OCI-LY7 (cell line): ENCODE measurements at regions not wholly inside any gene's neighbourhood (a gene's known extent, or its start where the extent isn't known, plus 50 kb on each side); places are given as distances from the start of the nearest gene placed in this dataset.

Experiments used
- BruUV-seq: library from RNA; stranded (reverse); fragments of 400-500 nt; replicated peaks from 2 replicates; lab custom pipeline; 2021; lab: Mats Ljungman, UMichigan
- CTCF ChIA-PET: fragments of 300-600 bp; sonication (Branson Sonifier 250); formaldehyde crosslinking; loops from one replicate; lab custom pipeline; 2022; ENCODE audit warnings: antibody characterized with exemption; ENCODE audit not compliant: unreplicated experiment; lab: Charles Lee
- POLR2A ChIA-PET: fragments of 300-600 bp; sonication (Branson Sonifier 250); formaldehyde crosslinking; loops from one replicate; lab custom pipeline; 2022; ENCODE audit warnings: antibody characterized with exemption; lab: Charles Lee
- DNase-seq: peaks from one replicate; pipeline ENCODE4 v3.0.0-alpha.2; 2015; ENCODE audit warnings: low spot score
- H2AFZ ChIP-seq: fragments of 200-600 bp; sonication (generic), shearing (Covaris generic); 2 replicates; pipeline ENCODE4 v1.6.1; 2014; ENCODE audit warnings: mild to moderate bottlenecking, antibody characterized with exemption, low read length, moderate library complexity
- H3K27ac ChIP-seq: fragments of 200-600 bp; sonication (generic); 2 replicates; pipeline ENCODE4 v1.5.1; 2014; ENCODE audit warnings: mixed run types, low read depth, mild to moderate bottlenecking, moderate library complexity, low read length, inconsistent platforms; ENCODE audit not compliant: poor library complexity, severe bottlenecking
- H3K36me3 ChIP-seq: fragments of 200-600 bp; sonication (generic); 2 replicates; pipeline ENCODE4 v1.6.1; 2014; ENCODE audit warnings: mild to moderate bottlenecking, antibody characterized with exemption, low read length, moderate library complexity, mixed read lengths; ENCODE audit not compliant: insufficient read depth
- H3K4me1 ChIP-seq: fragments of 200-600 bp; sonication (generic); 2 replicates; pipeline ENCODE4 v1.5.1; 2014; ENCODE audit warnings: mild to moderate bottlenecking, low read length; ENCODE audit not compliant: insufficient read depth, poor library complexity, severe bottlenecking
- H3K4me2 ChIP-seq: fragments of 200-600 bp; sonication (generic); 2 replicates; pipeline ENCODE4 v1.6.1; 2014; ENCODE audit warnings: mild to moderate bottlenecking, low read length
- H3K4me3 ChIP-seq: fragments of 200-600 bp; sonication (generic); 2 replicates; pipeline ENCODE4 v1.5.1; 2014; ENCODE audit warnings: mild to moderate bottlenecking, low read depth, low read length; ENCODE audit not compliant: poor library complexity, severe bottlenecking
- H3K79me2 ChIP-seq: fragments of 200-600 bp; sonication (generic); 2 replicates; pipeline ENCODE4 v1.6.1; 2016; ENCODE audit warnings: low read depth, mild to moderate bottlenecking, low read length, moderate library complexity, mixed read lengths; ENCODE audit not compliant: insufficient read depth
- H3K9me2 ChIP-seq: fragments of 200-600 bp; sonication (generic); 2 replicates; pipeline ENCODE4 v1.6.1; 2016; ENCODE audit warnings: mild to moderate bottlenecking, low read length, mixed read lengths; ENCODE audit not compliant: insufficient read depth
- H3K9me3 ChIP-seq: fragments of 200-600 bp; sonication (generic); 2 replicates; pipeline ENCODE4 v1.6.1; 2014; ENCODE audit warnings: mild to moderate bottlenecking, mixed run types, low read length, mixed read lengths
- H4K20me1 ChIP-seq: fragments of 200-600 bp; sonication (generic); 2 replicates; pipeline ENCODE4 v1.6.1; 2014; ENCODE audit warnings: mild to moderate bottlenecking, antibody characterized with exemption, low read length, moderate library complexity, mixed read lengths; ENCODE audit not compliant: insufficient read depth
- EZH2phosphoT487 ChIP-seq: fragments of 200-600 bp; sonication (generic); IDR thresholded peaks from 2 replicates; pipeline ENCODE4 v1.6.1; 2018; ENCODE audit warnings: low read depth, borderline replicate concordance, mild to moderate bottlenecking, mixed run types, antibody characterized with exemption, low read length, moderate library complexity, mixed read lengths
- intact Hi-C: fragments of 100-400 bp; cut with micrococcal nuclease; formaldehyde crosslinking; loops from one replicate; pipeline ENCODE4 v1.10.0; 2022; ENCODE audit not compliant: unreplicated experiment
- TF ChIP-seq, protein P1 (sequence below): fragments of 200-600 bp; sonication (generic); conservative IDR thresholded peaks from 2 replicates; pipeline ENCODE4 v1.5.1; 2014; ENCODE audit warnings: mild to moderate bottlenecking, antibody characterized with exemption, low read length, moderate library complexity, mixed read lengths

DNA sequence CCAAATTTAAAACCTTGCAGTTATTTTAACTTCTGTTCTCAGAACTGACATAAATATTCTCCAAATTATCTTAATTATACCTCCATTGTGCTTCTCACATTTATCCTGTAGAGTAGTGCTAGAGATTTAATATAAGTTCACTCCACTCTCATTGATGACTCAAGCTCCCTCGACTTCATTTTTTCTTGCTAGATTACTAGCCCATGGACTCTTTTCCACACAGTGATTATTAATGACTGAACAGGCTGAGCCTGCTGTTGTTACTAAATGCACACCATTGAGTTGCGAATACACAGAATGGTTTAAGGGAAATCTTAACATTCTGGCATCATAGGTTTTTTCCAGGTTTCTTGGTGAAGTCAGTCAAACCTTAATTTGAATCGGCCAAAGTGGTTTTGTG, 179.5 kb upstream of the AKR1E2 start:
- Histone ChIP-seq H3K36me3 (no peaks in the 10 kb centered on the region), H2AFZ (no peak overlapping the region), H4K20me1 (no peaks in the 10 kb centered on the region), H3K79me2 (no peaks in the 10 kb centered on the region), H3K27ac (no peak overlapping the region), H3K9me2 (no peaks in the 10 kb centered on the region), H3K9me3 (no peaks in the 10 kb centered on the region), H3K4me2 (no peak overlapping the region), H3K4me1 (no peaks in the 10 kb centered on the region), H3K4me3 (no peak overlapping the region)
- ChIA-PET CTCF (no interaction called here), POLR2A (no interaction called here)
- TF ChIP-seq, protein P1, sequence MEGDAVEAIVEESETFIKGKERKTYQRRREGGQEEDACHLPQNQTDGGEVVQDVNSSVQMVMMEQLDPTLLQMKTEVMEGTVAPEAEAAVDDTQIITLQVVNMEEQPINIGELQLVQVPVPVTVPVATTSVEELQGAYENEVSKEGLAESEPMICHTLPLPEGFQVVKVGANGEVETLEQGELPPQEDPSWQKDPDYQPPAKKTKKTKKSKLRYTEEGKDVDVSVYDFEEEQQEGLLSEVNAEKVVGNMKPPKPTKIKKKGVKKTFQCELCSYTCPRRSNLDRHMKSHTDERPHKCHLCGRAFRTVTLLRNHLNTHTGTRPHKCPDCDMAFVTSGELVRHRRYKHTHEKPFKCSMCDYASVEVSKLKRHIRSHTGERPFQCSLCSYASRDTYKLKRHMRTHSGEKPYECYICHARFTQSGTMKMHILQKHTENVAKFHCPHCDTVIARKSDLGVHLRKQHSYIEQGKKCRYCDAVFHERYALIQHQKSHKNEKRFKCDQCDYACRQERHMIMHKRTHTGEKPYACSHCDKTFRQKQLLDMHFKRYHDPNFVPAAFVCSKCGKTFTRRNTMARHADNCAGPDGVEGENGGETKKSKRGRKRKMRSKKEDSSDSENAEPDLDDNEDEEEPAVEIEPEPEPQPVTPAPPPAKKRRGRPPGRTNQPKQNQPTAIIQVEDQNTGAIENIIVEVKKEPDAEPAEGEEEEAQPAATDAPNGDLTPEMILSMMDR = no peak
- TF ChIP-seq EZH2phosphoT487 = no peak
- DNase-seq = no peak
- BruUV-seq = no TSS peak
- intact Hi-C loops = no loop called here

DNA sequence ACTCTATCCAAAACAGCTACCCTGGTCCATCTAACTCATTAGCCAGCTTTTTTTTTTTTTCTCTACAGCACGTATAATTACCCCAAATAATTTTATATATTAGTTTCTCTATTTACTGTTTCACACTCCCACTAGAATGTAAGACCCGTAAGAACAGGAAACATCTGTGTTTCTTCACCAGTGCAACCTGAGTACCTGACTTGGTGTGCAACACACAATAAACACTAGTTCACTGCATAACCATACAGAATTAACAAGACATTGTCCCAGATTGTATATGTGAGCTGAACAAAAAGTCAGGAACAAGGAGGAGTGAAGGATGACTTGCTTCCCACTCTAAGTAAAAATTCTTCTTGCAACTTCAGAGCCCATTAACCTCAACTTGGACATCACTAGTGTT, 180.2 kb upstream of the AKR1E2 start:
- POLR2A ChIA-PET = no interaction called here
- BruUV-seq = no TSS peak
- intact Hi-C loops = no loop called here
- H3K4me1 ChIP-seq = no peaks in the 10 kb centered on the region
- H2AFZ ChIP-seq = no peak overlapping the region
- CTCF ChIA-PET = no interaction called here
- H3K4me2 ChIP-seq = no peak overlapping the region
- H3K36me3 ChIP-seq = no peaks in the 10 kb centered on the region
- no peak overlapping the region for H3K27ac ChIP-seq
- H3K9me2 ChIP-seq = no peaks in the 10 kb centered on the region
- no peak for TF ChIP-seq EZH2phosphoT487
- no peaks in the 10 kb centered on the region for H4K20me1 ChIP-seq
- no peaks in the 10 kb centered on the region for H3K79me2 ChIP-seq
- no peak for DNase-seq
- no peak overlapping the region for H3K4me3 ChIP-seq
- no peaks in the 10 kb centered on the region for H3K9me3 ChIP-seq

DNA sequence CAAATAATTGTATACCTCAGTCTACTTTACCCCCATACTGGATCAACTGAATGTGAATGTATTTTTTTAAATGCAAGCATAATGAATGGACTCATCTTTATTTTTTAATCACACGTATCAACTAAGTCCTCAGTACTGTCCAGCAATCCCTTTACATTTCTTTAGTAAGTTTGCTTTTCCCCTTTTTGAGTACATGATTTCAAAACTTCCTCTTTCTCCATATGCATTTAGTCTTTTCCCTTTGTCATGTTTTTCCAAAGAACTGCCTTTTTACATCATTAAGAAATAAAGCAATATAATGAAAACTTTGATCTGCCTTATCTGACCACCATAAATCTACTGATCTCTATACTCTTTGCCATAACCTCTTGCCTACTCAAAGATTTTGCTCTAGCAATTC, 182.5 kb upstream of the AKR1E2 start:
- no peak for DNase-seq
- Histone ChIP-seq H3K9me3 (no peaks in the 10 kb centered on the region), H3K79me2 (no peaks in the 10 kb centered on the region), H2AFZ (no peak overlapping the region), H3K4me3 (no peak overlapping the region), H3K9me2 (no peaks in the 10 kb centered on the region), H3K4me1 (no peaks in the 10 kb centered on the region), H4K20me1 (no peaks in the 10 kb centered on the region), H3K36me3 (no peaks in the 10 kb centered on the region), H3K4me2 (no peak overlapping the region), H3K27ac (no peak overlapping the region)
- BruUV-seq = no TSS peak
- CTCF ChIA-PET = no interaction called here
- TF ChIP-seq, protein P1 = no peak
- TF ChIP-seq EZH2phosphoT487 = no peak
- POLR2A ChIA-PET = no interaction called here
- intact Hi-C loops = no loop called here
